Liver (tissue), 8 donors: ENCODE measurements at regions not wholly inside any gene's neighbourhood (a gene's known extent, or its start where the extent isn't known, plus 50 kb on each side); places are given as distances from the start of the nearest gene placed in this dataset.

Experiments
- DNase-seq: peaks from one replicate; pipeline ENCODE4 v3.0.0-alpha.2; 2017; ENCODE audit warnings: low spot score
- H3K27ac ChIP-seq, 2 donors: one replicate each; pipeline ENCODE4 v1.7.0; 2013; ENCODE audit warnings: inconsistent platforms in 2 of 2, low read length in 2 of 2, control low read depth in 1 of 2, low read depth in 1 of 2, mild to moderate bottlenecking in 1 of 2
- H3K27me3 ChIP-seq, 4 donors: one replicate each; pipeline versions ENCODE4 v1.6.1 to v1.7.0; 2013; ENCODE audit warnings: low read length in 3 of 4, inconsistent platforms in 1 of 4, mild to moderate bottlenecking in 1 of 4, moderate library complexity in 1 of 4; ENCODE audit not compliant: control insufficient read depth in 4 of 4, insufficient read depth in 4 of 4
- H3K36me3 ChIP-seq, 4 donors: one replicate each; pipeline versions ENCODE4 v1.6.1 to v1.7.0; 2013; ENCODE audit warnings: low read length in 3 of 4, mild to moderate bottlenecking in 3 of 4, low read depth in 1 of 4, moderate library complexity in 1 of 4; ENCODE audit not compliant: control insufficient read depth in 4 of 4, insufficient read depth in 3 of 4
- H3K4me1 ChIP-seq, 4 donors: one replicate each; pipeline versions ENCODE4 v1.6.1 to v1.7.0; 2013; ENCODE audit warnings: low read length in 3 of 4, mild to moderate bottlenecking in 3 of 4, moderate library complexity in 1 of 4; ENCODE audit not compliant: control insufficient read depth in 4 of 4, insufficient read depth in 4 of 4
- H3K4me3 ChIP-seq, 3 donors: one replicate each; pipeline versions ENCODE4 v1.6.1 to v1.7.0; 2013; ENCODE audit warnings: low read length in 3 of 3, control low read depth in 1 of 3, low read depth in 1 of 3, mild to moderate bottlenecking in 1 of 3
- H3K9ac ChIP-seq, 2 donors: one replicate each; pipeline ENCODE4 v1.7.0; 2013; ENCODE audit warnings: low read length in 2 of 2, mild to moderate bottlenecking in 2 of 2, moderate library complexity in 2 of 2, control low read depth in 1 of 2, low read depth in 1 of 2
- H3K9me3 ChIP-seq, 4 donors: one replicate each; pipeline versions ENCODE4 v1.6.1 to v1.7.0; 2013; ENCODE audit warnings: low read length in 3 of 4; ENCODE audit not compliant: control insufficient read depth in 4 of 4
- FOXA1 ChIP-seq: IDR thresholded peaks from 2 replicates; pipeline ENCODE4 v1.6.1; 2016; ENCODE audit warnings: antibody characterized with exemption
- FOXA2 ChIP-seq: IDR thresholded peaks from 2 replicates; pipeline ENCODE4 v1.6.1; 2016; ENCODE audit warnings: antibody characterized with exemption
- GABPA ChIP-seq, 2 donors: IDR thresholded peaks in 1 of 2; conservative IDR thresholded peaks in 1 of 2; 2 replicates each; pipeline ENCODE4 v1.6.1; 2016; ENCODE audit warnings: antibody characterized with exemption in 2 of 2, mild to moderate bottlenecking in 1 of 2, moderate library complexity in 1 of 2
- MAX ChIP-seq: IDR thresholded peaks from 2 replicates; pipeline ENCODE4 v1.6.1; 2016; ENCODE audit warnings: antibody characterized with exemption
- RAD21 ChIP-seq, 2 donors: IDR thresholded peaks; 2 replicates each; pipeline ENCODE4 v1.6.1; 2016; ENCODE audit warnings: antibody characterized with exemption in 2 of 2, mild to moderate bottlenecking in 2 of 2
- REST ChIP-seq: IDR thresholded peaks from 2 replicates; pipeline ENCODE4 v1.6.1; 2016; ENCODE audit warnings: antibody characterized with exemption, mild to moderate bottlenecking
- RXRA ChIP-seq, 2 donors: IDR thresholded peaks; 2 replicates each; pipeline ENCODE4 v1.6.1; 2017 to 2018; ENCODE audit warnings: antibody characterized with exemption in 2 of 2, mild to moderate bottlenecking in 1 of 2
- SP1 ChIP-seq: IDR thresholded peaks from 2 replicates; pipeline ENCODE4 v1.6.1; 2018; ENCODE audit warnings: antibody characterized with exemption, mild to moderate bottlenecking
- TAF1 ChIP-seq: conservative IDR thresholded peaks from 2 replicates; pipeline ENCODE4 v1.6.1; 2016; ENCODE audit warnings: antibody characterized with exemption, mild to moderate bottlenecking
- YY1 ChIP-seq: IDR thresholded peaks from 2 replicates; pipeline ENCODE4 v1.6.1; 2016; ENCODE audit warnings: antibody characterized with exemption, mild to moderate bottlenecking
- ZBTB33 ChIP-seq: IDR thresholded peaks from 2 replicates; pipeline ENCODE4 v1.6.1; 2016; ENCODE audit warnings: antibody characterized with exemption
- WGBS: extraction: QIAGEN DNeasy Blood & Tissue Kit; methylation state at CpG from one replicate; pipeline ENCODE4 v1.1.7; 2013; 5-methylcytosine and 5-hydroxymethylcytosine counted together
- TF ChIP-seq, protein P1 (sequence below): IDR thresholded peaks from 2 replicates; pipeline ENCODE4 v1.6.1; 2016; ENCODE audit warnings: antibody characterized with exemption
- TF ChIP-seq, protein P2 (sequence below): fragments of 150-350 bp; IDR thresholded peaks from 2 replicates; pipeline ENCODE4 v1.5.1; 2017; ENCODE audit warnings: improper control_type of control experiment, low read depth, low read length; ENCODE audit not compliant: missing input control
- donor health status: healthy.
- donor health status: healthy.
- donor health status: healthy.
- donor health status: healthy.
- donor health status: healthy.

DNA sequence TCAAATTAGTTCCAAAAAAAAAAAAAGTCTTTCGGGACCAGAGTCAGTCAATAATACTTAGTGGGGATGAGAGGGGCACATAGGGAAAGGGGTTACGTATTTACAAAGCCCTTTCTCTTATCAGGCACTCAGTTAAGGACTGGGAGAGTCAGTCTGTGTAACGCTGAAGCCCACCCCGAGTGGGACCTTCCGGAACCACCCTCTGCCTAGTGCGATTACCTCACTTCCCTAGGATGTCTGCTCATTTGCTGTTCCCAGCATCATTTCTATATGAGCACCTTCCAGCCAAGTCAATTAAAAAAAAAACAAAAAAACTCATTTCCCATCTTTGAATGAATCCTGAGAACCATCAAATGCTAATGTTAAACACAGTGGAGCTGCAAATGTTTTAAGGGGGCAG, 76.9 kb downstream of the BMP4 start (continued):
- TF ChIP-seq REST (no peak), FOXA2 (no peak), MAX (no peak), YY1 (no peak), RAD21 (IDR thresholded peaks at IDR 0.05) (no peak), TAF1 (no peak), RXRA (IDR thresholded peaks at IDR 0.05) (no peak)
- TF ChIP-seq, protein P1, sequence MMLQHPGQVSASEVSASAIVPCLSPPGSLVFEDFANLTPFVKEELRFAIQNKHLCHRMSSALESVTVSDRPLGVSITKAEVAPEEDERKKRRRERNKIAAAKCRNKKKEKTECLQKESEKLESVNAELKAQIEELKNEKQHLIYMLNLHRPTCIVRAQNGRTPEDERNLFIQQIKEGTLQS: no peak

DNA sequence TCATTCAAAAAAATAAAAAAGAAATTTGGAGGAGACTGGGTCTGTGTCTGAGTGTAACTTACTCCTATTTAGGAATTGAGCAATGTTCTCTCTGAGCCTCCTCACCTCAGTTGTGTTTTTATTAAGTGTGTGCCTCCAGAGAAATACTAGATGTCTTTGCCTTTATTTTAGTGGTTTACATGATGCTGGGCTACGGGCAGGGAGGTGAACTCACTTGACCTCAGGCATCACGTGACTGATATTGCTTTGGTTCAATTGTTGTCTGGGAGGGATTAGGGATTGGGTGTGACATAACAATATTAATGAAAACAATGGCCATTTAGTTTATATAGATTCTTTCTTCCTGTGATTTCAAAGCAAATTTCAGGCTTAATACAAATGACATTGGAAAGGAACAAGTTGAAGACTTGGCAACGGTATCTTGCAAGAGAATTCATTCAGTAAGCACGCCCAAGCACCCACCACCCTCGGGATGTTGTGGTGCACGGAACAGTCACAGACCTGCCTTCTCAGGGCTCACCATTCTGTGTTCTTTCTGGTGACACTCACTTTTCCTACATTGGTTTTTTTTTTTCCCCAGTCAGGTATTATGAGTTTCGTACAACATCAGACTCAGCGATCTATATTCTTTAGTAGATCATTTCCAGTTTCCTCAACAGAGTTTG, 77.5 kb downstream of the BMP4 start:
- Histone ChIP-seq H3K9ac (no peak overlapping the region), H3K4me1 (peaks cover 0 to 16% (median 6%) of the 10 kb centered on the region in 4 donors), H3K27ac (no peak overlapping the region), H3K36me3 (no peaks in the 10 kb centered on the region), H3K9me3 (no peaks in the 10 kb centered on the region), H3K27me3 (no peaks in the 10 kb centered on the region), H3K4me3 (no peak overlapping the region)
- no peak for DNase-seq
- TF ChIP-seq SP1 (no peak), YY1 (no peak), FOXA1 (no peak)
- TF ChIP-seq, protein P2, sequence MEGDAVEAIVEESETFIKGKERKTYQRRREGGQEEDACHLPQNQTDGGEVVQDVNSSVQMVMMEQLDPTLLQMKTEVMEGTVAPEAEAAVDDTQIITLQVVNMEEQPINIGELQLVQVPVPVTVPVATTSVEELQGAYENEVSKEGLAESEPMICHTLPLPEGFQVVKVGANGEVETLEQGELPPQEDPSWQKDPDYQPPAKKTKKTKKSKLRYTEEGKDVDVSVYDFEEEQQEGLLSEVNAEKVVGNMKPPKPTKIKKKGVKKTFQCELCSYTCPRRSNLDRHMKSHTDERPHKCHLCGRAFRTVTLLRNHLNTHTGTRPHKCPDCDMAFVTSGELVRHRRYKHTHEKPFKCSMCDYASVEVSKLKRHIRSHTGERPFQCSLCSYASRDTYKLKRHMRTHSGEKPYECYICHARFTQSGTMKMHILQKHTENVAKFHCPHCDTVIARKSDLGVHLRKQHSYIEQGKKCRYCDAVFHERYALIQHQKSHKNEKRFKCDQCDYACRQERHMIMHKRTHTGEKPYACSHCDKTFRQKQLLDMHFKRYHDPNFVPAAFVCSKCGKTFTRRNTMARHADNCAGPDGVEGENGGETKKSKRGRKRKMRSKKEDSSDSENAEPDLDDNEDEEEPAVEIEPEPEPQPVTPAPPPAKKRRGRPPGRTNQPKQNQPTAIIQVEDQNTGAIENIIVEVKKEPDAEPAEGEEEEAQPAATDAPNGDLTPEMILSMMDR: no peak
- 79% methylated on average over 8 of the region's 8 CpGs for WGBS

- H3K4me1 ChIP-seq: no peaks in the 10 kb centered on the region
- H3K9me3 ChIP-seq: no peaks in the 10 kb centered on the region
- TF ChIP-seq RXRA (IDR thresholded peaks at IDR 0.05): no peak
- no peak for TF ChIP-seq ZBTB33
- TF ChIP-seq GABPA (IDR thresholded peaks at IDR 0.05 in 1 of 2, conservative IDR thresholded peaks at IDR 0.05 in 1 of 2): no peak
- no peak for TF ChIP-seq SP1
- TF ChIP-seq, protein P1: no peak
- H3K36me3 ChIP-seq: no peaks in the 10 kb centered on the region
- H3K9ac ChIP-seq: no peak overlapping the region
- WGBS: 95% methylated on average over 2 of the region's 2 CpGs
- no peak for DNase-seq
- no peaks in the 10 kb centered on the region for H3K27me3 ChIP-seq
- no peak overlapping the region for H3K27ac ChIP-seq
- no peak overlapping the region for H3K4me3 ChIP-seq
These were observed 81.2 kb downstream of the BMP4 start for GRCh38 chr14:53875324-53875897.
